GM18873 (cell line): ENCODE measurements at regions not wholly inside any gene's neighbourhood (a gene's known extent, or its start where the extent isn't known, plus 50 kb on each side); places are given as distances from the start of the nearest gene placed in this dataset.
"Not testable (repeated sequence)": the region's sequence is repeated elsewhere in the genome, so short reads cannot be mapped to it uniquely, and the experiment has no call there.

ENCODE experiments used
- ATAC-seq: cut with Tn5 transposase; IDR thresholded peaks from one replicate; pipeline ENCODE4 v1.9.1; 2021; ENCODE audit warnings: mild to moderate bottlenecking, moderate library complexity, moderate number of reproducible peaks; ENCODE audit not compliant: unreplicated experiment, low FRiP score

GRCh38 chr14:54010981-54011380 lies 54.4 kb upstream of the BMP4 start:
- ATAC-seq = no peak

GRCh38 chr14:54023027-54023426 lies 66.4 kb upstream of the BMP4 start:
- ATAC-seq = no peak

GRCh38 chr14:54025661-54026060 lies 69.0 kb upstream of the BMP4 start:
- no peak for ATAC-seq

GRCh38 chr14:54026671-54027070 lies 70.0 kb upstream of the BMP4 start:
- no peak for ATAC-seq

DNA sequence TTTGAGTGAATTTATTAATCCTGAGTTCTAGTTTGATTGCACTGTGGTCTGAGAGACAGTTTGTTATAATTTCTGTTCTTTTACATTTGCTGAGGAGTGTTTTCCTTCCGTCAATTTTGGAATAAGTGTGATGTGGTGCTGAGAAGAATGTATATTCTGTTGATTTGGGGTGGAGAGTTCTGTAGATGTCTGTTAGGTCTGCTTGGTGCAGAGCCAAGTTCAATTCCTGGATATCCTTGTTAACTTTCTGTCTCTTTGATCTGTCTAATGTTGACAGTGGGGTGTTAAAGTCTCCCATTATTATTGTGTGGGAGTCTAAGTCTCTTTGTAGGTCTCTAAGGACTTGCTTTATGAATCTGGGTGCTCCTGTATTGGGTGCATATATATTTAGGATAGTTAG lies 74.4 kb upstream of the BMP4 start:
- ATAC-seq = not testable (repeated sequence)

DNA sequence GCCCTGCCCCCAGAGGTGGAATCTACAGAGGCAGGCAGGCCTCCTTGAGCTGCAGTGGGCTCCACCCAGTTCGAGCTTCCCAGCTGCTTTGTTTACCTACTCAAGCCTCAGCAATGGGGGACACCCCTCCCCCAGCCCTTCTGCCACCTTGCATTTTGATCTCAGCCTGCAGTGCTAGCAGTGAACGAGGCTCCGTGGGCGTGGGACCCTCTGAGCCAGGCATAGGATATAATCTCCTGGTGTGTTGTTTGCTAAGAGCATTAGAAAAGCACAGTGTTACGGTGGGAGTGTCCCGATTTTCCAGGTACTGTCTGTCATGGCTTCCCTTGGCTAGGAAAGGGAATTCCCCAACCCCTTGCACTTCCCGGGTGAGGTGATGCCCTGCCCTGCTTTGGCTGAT lies 76.7 kb upstream of the BMP4 start:
- not testable (repeated sequence) for ATAC-seq

DNA sequence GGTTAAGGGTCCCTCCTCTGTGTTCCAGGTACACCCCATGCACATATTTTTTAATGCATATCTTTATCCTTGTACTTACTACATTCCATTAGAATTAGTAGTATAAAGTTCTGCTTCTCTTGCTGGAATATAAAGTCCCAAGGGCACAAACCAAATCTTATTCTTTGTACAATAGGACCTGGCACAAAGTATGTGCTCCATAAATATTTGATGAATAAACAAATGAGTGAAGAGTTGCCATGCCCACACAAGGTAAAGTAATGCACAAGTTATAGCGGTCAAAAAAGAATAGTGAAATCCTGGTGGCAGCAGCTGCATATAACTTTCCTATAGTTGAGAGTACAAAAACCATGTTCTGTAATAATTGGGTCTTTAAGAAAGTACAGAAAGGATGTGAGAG lies 82.1 kb upstream of the BMP4 start:
- no peak for ATAC-seq

- no peak for ATAC-seq
Observed at GRCh38 chr14:54039311-54039710, 82.7 kb upstream of the BMP4 start.

GRCh38 chr14:54040846-54041245 lies 84.2 kb upstream of the BMP4 start:
- ATAC-seq = no peak

DNA sequence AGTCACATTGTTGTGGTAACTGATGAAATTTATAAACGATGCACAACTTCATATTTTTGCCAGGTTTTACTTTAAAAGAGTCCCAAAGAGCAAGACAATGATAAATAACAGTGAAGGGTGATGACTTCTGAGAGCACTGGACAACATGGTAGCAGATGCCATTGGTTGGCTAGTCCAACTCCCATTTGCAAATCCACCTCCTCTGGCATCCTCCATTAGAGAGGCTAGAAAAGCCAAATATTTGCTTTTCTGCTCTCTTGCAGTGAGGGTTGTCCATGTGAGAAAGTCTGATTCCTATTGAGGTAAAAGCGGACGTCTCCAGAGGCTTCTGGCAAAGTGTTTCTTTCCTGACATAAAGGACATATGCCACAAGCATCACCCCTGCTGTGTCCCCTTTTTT lies 89.6 kb upstream of the BMP4 start:
- ATAC-seq = no peak

DNA sequence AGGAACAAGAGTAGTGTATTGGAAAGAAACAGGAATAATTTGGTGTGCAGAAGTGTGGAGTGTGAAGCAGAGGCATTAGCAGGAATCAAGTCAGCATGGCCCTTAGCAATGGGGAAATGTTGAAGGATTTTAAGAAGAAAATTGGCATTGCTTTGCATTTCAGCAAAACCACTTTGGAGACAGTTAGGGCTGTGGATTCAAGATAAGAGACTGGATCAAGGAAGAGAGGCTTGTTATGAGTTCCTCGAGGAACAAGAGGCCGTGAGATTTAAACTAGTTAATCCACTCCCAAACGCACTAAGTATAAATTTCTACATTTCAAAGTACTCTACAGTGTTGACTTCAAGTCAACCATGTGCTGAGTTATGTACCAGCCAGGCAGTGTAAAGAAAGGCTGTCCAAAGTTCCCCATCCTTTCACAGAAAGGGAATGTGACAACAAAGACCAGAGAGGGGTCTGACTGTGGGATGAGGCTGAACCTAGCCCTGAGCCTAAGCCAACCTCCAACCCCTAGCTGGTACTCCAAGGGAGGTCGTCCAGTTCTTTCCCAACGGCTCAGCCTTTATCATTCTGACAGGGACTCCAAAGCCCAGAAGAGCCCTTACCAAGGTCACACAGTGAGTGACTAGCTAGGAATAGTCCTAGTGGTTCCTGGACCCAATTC lies 91.2 kb upstream of the BMP4 start:
- ATAC-seq = no peak

GRCh38 chr14:54048311-54048710 lies 91.7 kb upstream of the BMP4 start:
- ATAC-seq = no peak

GRCh38 chr14:54048736-54049135 lies 92.1 kb upstream of the BMP4 start:
- no peak for ATAC-seq

- no peak for ATAC-seq
Observed at GRCh38 chr14:54050759-54051158, 94.1 kb upstream of the BMP4 start.

DNA sequence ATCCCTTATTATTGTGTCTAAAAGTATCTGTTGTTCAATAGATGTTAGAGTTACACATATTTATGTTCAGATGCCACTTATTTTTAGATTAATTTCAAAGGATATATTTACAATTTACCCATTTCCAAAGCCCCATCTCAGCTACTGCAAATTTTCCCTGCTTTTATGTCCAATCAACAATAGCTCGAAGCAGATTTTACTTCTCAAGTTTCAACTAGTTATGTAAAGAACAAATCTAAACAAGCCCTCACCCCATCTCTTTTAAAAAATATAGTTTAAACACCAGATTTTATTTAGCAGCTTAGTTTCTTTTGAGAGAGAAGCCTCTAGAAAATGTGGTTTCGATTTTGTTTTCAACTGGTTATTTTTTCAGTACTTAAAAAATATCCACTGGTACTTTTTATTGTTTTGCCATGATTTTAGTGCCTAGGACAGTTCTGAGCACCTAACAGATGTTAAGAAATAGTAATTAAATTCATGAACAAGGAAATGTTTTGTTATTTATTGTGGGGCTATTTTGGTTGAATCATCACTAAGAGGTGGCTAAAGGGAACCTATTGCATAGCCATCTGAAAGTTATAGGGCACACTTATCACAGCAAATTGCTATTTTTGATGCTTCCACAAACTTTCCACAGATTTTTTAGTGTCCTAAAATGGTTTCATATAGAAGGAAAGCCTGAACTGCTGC lies 96.2 kb upstream of the BMP4 start:
- ATAC-seq = no peak

GRCh38 chr14:54053386-54053745 lies 96.7 kb upstream of the BMP4 start:
- ATAC-seq = no peak

GRCh38 chr14:54058505-54058904 lies 101.9 kb upstream of the BMP4 start:
- no peak for ATAC-seq

GRCh38 chr14:54083549-54084239 lies 127.1 kb upstream of the BMP4 start:
- ATAC-seq = no peak

- no peak for ATAC-seq
Observed at GRCh38 chr14:54085232-54085761, 128.7 kb upstream of the BMP4 start.

DNA sequence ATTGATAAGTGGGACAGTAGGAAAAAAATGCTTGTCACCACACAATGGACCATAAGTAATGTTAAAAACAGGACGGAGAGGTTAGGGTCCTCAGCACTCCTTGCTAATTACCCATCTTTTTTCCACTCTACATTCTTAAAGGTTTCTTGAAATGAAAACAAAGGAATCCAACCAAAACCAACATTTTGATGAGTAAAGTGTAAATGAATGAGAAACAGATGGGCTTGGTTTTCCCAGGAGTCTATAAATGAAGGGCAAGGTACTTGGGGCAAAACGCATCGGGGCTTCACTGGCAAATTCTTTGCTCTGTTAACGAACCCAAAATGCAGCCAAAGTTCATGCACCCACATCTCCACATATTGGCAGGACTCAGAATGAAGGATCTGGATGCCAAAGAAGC lies 129.2 kb upstream of the BMP4 start:
- no peak for ATAC-seq

DNA sequence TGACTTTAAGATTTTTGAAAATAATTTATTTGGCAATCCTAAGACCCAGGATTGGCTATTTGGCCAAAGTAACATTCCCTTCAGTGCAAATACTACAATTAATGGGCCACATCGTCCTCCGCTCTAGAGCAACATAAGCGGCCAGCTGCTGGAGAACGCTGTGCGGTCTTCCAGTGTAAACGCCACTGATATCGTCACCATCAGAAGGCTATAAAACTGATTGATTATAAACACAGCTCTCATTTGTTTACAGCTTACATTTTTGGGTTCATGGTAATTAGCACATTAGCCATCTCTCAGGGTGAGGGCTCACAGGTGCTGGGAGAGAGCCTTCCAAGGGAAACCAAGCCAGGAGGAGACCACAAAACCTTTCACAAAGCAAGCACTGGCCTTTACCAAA lies 130.1 kb upstream of the BMP4 start:
- no peak for ATAC-seq

DNA sequence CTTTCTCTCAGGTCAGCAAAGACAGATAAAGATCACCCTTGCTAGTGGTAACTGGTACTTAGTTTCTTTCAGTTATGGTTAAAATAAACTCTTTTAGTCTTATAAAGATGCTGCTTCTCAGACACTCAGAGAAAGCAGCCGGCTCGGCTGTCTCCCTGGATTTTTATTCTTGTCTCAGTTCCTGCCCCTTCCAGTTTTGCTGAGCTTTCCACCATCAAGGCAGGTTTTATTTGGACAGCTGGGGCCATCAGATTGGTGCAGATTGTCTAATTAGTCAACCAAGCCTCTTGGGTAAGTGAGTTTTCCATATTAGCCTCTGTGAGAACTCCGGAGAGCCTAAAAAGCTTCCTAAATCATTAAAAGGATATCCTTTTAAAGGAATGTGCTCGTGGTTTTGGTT lies 130.8 kb upstream of the BMP4 start:
- no peak for ATAC-seq
